Sigmoid colon (tissue), 3 donors: ENCODE measurements at regions not wholly inside any gene's neighbourhood (a gene's known extent, or its start where the extent isn't known, plus 50 kb on each side); places are given as distances from the start of the nearest gene placed in this dataset.

Experiments
- CTCF ChIP-seq, 4 experiments: fragments of 450-650 bp in 3 of 4; fragments of 200-600 bp in 1 of 4; IDR thresholded peaks; one replicate each; pipeline ENCODE4 v1.5.1; 2016 to 2019; ENCODE audit warnings: antibody characterized with exemption in 4 of 4, mild to moderate bottlenecking in 3 of 4, moderate library complexity in 2 of 4
- POLR2A ChIP-seq, 2 donors: fragments of 450-650 bp; IDR thresholded peaks; one replicate each; pipeline ENCODE4 v1.6.1; 2016; ENCODE audit warnings: antibody characterized with exemption in 2 of 2, mild to moderate bottlenecking in 2 of 2, moderate library complexity in 2 of 2

GRCh38 chr5:161149078-161149477, 297.1 kb upstream of the ATP10B start:
- no peak for TF ChIP-seq CTCF (IDR thresholded peaks at IDR 0.05)
- TF ChIP-seq POLR2A (IDR thresholded peaks at IDR 0.05), result no peak
